HEK293 (cell line): ENCODE measurements at regions not wholly inside any gene's neighbourhood (a gene's known extent, or its start where the extent isn't known, plus 50 kb on each side); places are given as distances from the start of the nearest gene placed in this dataset.
"Not testable (repeated sequence)": the region's sequence is repeated elsewhere in the genome, so short reads cannot be mapped to it uniquely, and the experiment has no call there.

Source experiments
- CTCF ChIA-PET: fragments of 350-600 bp; formaldehyde crosslinking; extraction: SDS; loops from one replicate; lab custom pipeline; 2021; ENCODE audit warnings: antibody characterized with exemption; lab: Yijun Ruan, JAX
- POLR2A ChIA-PET: fragments of 300-600 bp; formaldehyde crosslinking; extraction: SDS; loops from one replicate; lab custom pipeline; 2020; ENCODE audit warnings: antibody characterized with exemption, inconsistent platforms; lab: Yijun Ruan, JAX
- H3K27ac ChIP-seq: fragments of 200-500 bp; sonication (Bioruptor generic); 2 replicates; pipeline ENCODE4 v1.5.1; 2014; ENCODE audit warnings: low read depth, low read length, control low read depth, inconsistent platforms; ENCODE audit errors: extremely low read depth
- H3K36me3 ChIP-seq, 2 experiments: fragments of 200-500 bp in 1 of 2; sonication (Bioruptor generic) in 1 of 2; 1 replicate in 1 of 2; 2 replicates in 1 of 2; pipeline ENCODE4 v1.5.1; 2014 to 2017; ENCODE audit warnings: inconsistent platforms in 2 of 2, low read length in 2 of 2; ENCODE audit not compliant: control insufficient read depth in 2 of 2, insufficient read depth in 1 of 2
- H3K4me1 ChIP-seq: fragments of 200-500 bp; sonication (Bioruptor generic); 2 replicates; pipeline ENCODE4 v1.5.1; 2014; ENCODE audit warnings: mild to moderate bottlenecking, low read length, inconsistent platforms; ENCODE audit not compliant: control insufficient read depth, insufficient read depth
- H3K4me3 ChIP-seq: 2 replicates; pipeline ENCODE4 v1.5.1; 2011; ENCODE audit warnings: low read depth, mild to moderate bottlenecking, control low read depth, low read length, moderate library complexity
- H3K9me3 ChIP-seq: fragments of 200-500 bp; sonication (Bioruptor generic); 2 replicates; pipeline ENCODE4 v1.5.1; 2014; ENCODE audit warnings: low read depth, low read length, inconsistent platforms; ENCODE audit not compliant: control insufficient read depth, insufficient read depth
- MEIS1 ChIP-seq: sonication (generic); formaldehyde crosslinking; IDR thresholded peaks from 2 replicates; pipeline ENCODE4 v1.8.1; 2022; ENCODE audit warnings: missing genetic modification reagents, mild to moderate bottlenecking, borderline replicate concordance
- PRDM2 ChIP-seq: fragments of 450-650 bp; formaldehyde crosslinking; IDR thresholded peaks from 2 replicates; pipeline ENCODE4 v1.5.1; 2016; ENCODE audit warnings: missing biosample characterization, missing genetic modification characterization, borderline replicate concordance
- SCRT1 ChIP-seq: fragments of 450-650 bp; formaldehyde crosslinking; IDR thresholded peaks from 2 replicates; pipeline ENCODE4 v1.5.1; 2016; ENCODE audit warnings: missing biosample characterization, missing genetic modification characterization, borderline replicate concordance
- SCRT2 ChIP-seq: fragments of 450-650 bp; formaldehyde crosslinking; IDR thresholded peaks from 2 replicates; pipeline ENCODE4 v1.5.1; 2016; ENCODE audit warnings: missing biosample characterization, missing genetic modification characterization
- TRIM28 ChIP-seq: IDR thresholded peaks from 2 replicates; pipeline ENCODE4 v1.6.1; 2011; ENCODE audit warnings: low read length, control low read depth, borderline replicate concordance
- YY1 ChIP-seq: fragments of 450-650 bp; formaldehyde crosslinking; IDR thresholded peaks from 2 replicates; pipeline ENCODE4 v1.5.1; 2018; ENCODE audit warnings: missing biosample characterization, missing genetic modification characterization
- ZBTB21 ChIP-seq: fragments of 450-650 bp; formaldehyde crosslinking; IDR thresholded peaks from 2 replicates; pipeline ENCODE4 v1.5.1; 2017; ENCODE audit warnings: missing biosample characterization, missing genetic modification characterization
- ZNF223 ChIP-seq: fragments of 450-650 bp; formaldehyde crosslinking; IDR thresholded peaks from 2 replicates; pipeline ENCODE4 v1.5.1; 2016; ENCODE audit warnings: missing biosample characterization, missing genetic modification characterization
- ZNF292 ChIP-seq: fragments of 450-650 bp; formaldehyde crosslinking; IDR thresholded peaks from 2 replicates; pipeline ENCODE4 v1.5.1; 2016; ENCODE audit warnings: low read depth, missing biosample characterization, missing genetic modification characterization, borderline replicate concordance
- ZNF324 ChIP-seq: fragments of 450-650 bp; formaldehyde crosslinking; IDR thresholded peaks from 2 replicates; pipeline ENCODE4 v1.5.1; 2016; ENCODE audit warnings: missing biosample characterization, missing genetic modification characterization
- ZNF501 ChIP-seq: fragments of 450-650 bp; formaldehyde crosslinking; IDR thresholded peaks from 2 replicates; pipeline ENCODE4 v1.5.1; 2016; ENCODE audit warnings: missing biosample characterization, missing genetic modification characterization
- ZNF529 ChIP-seq: fragments of 450-650 bp; formaldehyde crosslinking; IDR thresholded peaks from 2 replicates; pipeline ENCODE4 v1.5.1; 2017; ENCODE audit warnings: missing genetic modification characterization, missing biosample characterization; ENCODE audit not compliant: insufficient replicate concordance
- ZNF580 ChIP-seq: fragments of 450-650 bp; formaldehyde crosslinking; IDR thresholded peaks from 2 replicates; pipeline ENCODE4 v1.5.1; 2016; ENCODE audit warnings: missing biosample characterization, missing genetic modification characterization
- ZNF596 ChIP-seq: fragments of 450-650 bp; IDR thresholded peaks from 2 replicates; pipeline ENCODE4 v1.5.0; 2018; ENCODE audit warnings: missing biosample characterization, mild to moderate bottlenecking, missing genetic modification characterization, moderate library complexity
- ZNF660 ChIP-seq: fragments of 450-650 bp; IDR thresholded peaks from 2 replicates; pipeline ENCODE4 v1.5.1; 2018; ENCODE audit warnings: missing biosample characterization, mild to moderate bottlenecking, missing genetic modification characterization
- ZNF776 ChIP-seq: fragments of 450-650 bp; formaldehyde crosslinking; IDR thresholded peaks from 2 replicates; pipeline ENCODE4 v1.5.0; 2017; ENCODE audit warnings: missing biosample characterization, missing genetic modification characterization, borderline replicate concordance
- TF ChIP-seq, protein P1 (sequence below): fragments of 450-650 bp; formaldehyde crosslinking; IDR thresholded peaks from 2 replicates; pipeline ENCODE4 v1.5.1; 2016; ENCODE audit warnings: missing biosample characterization, missing genetic modification characterization

- peak; percentile 56; the same call in 1 of the 2 replicates for TF ChIP-seq ZNF660 (tag by site-specific recombination)
- TF ChIP-seq YY1 (tag by site-specific recombination): 0 out of 2 replicates have a peak, but pooled peaks have one; percentile 16
- peak; percentile 16; the same call in 1 of the 2 replicates for TF ChIP-seq TRIM28
- TF ChIP-seq ZNF292 (tag by site-specific recombination): no peak
- no peak for TF ChIP-seq ZNF596
Observed at GRCh38 chrX:109890910-109891502, 111.9 kb upstream of the TMEM164 start (continued).

GRCh38 chrX:109896024-109896423 is 106.9 kb upstream of the TMEM164 start:
- POLR2A ChIA-PET, H3K4me3 ChIP-seq, H3K27ac ChIP-seq, H3K4me1 ChIP-seq, H3K36me3 ChIP-seq, H3K9me3 ChIP-seq: not testable (repeated sequence)
- CTCF ChIA-PET: interaction anchor here (1.3 kb wide), 1 partner anchor 509 kb away, joined by 4 read pairs; no protein-coding TSS in a partner anchor
- TF ChIP-seq SCRT2 (tag by site-specific recombination): peak; percentile 68; the same call in 1 of the 2 replicates
- peak; percentile 70; the same call in 1 of the 2 replicates for TF ChIP-seq SCRT1

GRCh38 chrX:109902665-109903064 is 100.2 kb upstream of the TMEM164 start:
- POLR2A ChIA-PET: no interaction called here

More at GRCh38 chrX:109902665-109903064, 100.2 kb upstream of the TMEM164 start:
- CTCF ChIA-PET: interaction anchor here (1.0 kb wide), 1 partner anchor 10 kb away, joined by 4 read pairs; no protein-coding TSS in a partner anchor
- Histone ChIP-seq H3K27ac (no peak overlapping the region), H3K4me3 (no peak overlapping the region), H3K4me1 (no peaks in the 10 kb centered on the region), H3K9me3 (no peaks in the 10 kb centered on the region; the same call in 1 of the 2 replicates), H3K36me3 (no peaks in the 10 kb centered on the region)
- TF ChIP-seq ZBTB21 (no peak), ZNF501 (tag by site-specific recombination) (no peak), PRDM2 (tag by site-specific recombination) (no peak), MEIS1 (CRISPR knock-in tag) (no peak), ZNF529 (tag by site-specific recombination) (no peak), ZNF324 (tag by site-specific recombination) (no peak), ZNF776 (tag by site-specific recombination) (no peak), ZNF580 (no peak), ZNF223 (no peak)
- TF ChIP-seq, protein P1, sequence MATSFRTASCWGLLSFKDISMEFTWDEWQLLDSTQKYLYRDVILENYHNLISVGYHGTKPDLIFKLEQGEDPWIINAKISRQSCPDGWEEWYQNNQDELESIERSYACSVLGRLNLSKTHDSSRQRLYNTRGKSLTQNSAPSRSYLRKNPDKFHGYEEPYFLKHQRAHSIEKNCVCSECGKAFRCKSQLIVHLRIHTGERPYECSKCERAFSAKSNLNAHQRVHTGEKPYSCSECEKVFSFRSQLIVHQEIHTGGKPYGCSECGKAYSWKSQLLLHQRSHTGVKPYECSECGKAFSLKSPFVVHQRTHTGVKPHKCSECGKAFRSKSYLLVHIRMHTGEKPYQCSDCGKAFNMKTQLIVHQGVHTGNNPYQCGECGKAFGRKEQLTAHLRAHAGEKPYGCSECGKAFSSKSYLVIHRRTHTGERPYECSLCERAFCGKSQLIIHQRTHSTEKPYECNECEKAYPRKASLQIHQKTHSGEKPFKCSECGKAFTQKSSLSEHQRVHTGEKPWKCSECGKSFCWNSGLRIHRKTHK (tag by site-specific recombination): no peak
